GM21717 (cell line): ENCODE measurements at regions not wholly inside any gene's neighbourhood (a gene's known extent, or its start where the extent isn't known, plus 50 kb on each side); places are given as distances from the start of the nearest gene placed in this dataset.
A peak's percentile ranks its signal among the peaks of the same experiment; 100 is the strongest.
"Not testable (repeated sequence)": the region's sequence is repeated elsewhere in the genome, so short reads cannot be mapped to it uniquely, and the experiment has no call there.

Experiments
- ATAC-seq: cut with Tn5 transposase; IDR thresholded peaks from one replicate; pipeline ENCODE4 v1.9.1; 2021; ENCODE audit warnings: mild to moderate bottlenecking, moderate library complexity; ENCODE audit not compliant: unreplicated experiment

DNA sequence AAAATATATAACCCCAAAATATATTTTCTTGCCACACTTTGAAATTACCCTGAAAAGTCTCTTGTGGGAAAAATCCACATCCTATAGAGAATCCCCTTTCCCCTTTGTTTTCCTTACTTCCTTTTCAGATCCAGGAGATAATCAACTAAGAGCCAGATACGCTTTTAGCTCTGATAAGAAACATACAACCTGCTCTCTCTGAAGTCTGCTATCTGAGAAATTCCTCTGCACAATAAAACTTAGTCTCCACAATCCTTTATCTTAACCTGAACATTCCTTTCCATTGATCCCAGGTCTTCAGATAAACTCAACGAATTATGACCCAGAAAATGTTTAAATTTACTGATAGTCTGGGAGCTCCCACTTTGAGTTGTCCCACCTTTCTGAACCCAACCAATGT lies 233.4 kb upstream of the SETMAR start:
- ATAC-seq, result no peak

DNA sequence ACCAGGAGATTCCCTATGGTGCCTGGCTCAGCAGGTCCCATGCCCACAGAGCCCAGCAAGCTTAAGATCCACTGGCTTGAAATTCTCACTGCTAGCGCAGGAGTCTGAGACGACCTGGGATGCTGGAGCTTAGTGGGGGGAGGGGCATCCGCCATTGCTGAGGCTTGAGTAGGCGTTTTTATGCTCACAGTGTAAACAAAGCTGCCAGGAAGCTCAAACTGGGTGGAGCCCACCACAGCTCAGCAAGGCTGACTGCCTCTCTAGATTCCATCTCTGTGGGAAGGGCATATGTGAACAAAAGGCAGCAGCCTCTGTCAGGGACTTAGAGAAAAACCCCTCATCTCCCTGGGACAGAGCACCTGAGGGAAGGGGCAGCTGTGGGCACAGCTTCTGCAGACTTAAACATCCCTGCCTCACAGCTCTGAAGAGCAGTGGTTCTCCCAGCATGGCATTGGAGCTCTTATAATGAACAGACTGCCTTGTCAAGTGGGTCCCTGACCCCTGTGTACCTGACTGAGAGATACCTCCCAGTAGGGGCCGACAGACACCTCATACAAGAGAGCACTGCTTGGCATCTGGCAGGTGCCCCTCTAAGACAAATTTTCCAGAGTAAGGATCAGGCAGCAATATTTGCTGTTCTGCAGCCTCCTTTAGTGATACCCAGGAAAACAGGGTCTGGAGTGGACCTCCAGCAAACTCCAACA lies 231.5 kb upstream of the SETMAR start:
- ATAC-seq, result no peak

DNA sequence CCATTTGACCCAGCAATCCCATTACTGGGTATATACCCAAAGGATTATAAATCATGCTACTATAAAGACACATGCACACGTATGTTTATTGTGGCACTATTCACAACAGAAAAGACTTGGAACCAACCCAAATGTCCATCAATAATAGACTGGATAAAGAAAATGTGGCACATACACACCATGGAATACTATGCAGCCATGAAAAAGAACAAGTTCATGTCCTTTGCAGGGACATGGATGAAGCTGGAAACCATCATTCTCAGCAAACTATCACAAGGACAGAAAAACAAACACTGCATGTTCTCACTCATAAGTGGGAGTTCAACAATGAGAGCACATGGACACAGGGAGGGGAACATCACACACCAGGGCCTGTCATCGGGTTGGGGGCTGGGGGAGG lies 225.9 kb upstream of the SETMAR start:
- ATAC-seq, result not testable (repeated sequence)

DNA sequence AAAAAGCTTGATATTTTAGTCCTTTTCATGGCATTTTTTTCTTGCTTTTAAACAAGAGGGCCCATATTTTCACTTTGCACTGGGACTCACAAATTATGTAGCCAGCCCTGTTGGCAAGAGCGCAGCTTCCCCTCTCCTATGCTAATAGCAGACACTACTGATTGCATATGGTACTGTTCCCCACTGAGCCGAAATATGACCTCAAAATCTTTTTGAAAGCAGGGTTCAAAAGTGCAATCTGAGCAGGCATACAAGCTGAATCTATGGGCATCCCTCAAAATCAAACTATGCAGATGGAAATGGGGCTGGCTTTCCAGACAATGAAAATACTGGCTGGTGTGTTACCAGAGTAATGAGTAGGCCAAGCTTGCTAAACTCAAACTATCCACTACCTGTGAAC lies 225.2 kb upstream of the SETMAR start:
- ATAC-seq, result no peak

DNA sequence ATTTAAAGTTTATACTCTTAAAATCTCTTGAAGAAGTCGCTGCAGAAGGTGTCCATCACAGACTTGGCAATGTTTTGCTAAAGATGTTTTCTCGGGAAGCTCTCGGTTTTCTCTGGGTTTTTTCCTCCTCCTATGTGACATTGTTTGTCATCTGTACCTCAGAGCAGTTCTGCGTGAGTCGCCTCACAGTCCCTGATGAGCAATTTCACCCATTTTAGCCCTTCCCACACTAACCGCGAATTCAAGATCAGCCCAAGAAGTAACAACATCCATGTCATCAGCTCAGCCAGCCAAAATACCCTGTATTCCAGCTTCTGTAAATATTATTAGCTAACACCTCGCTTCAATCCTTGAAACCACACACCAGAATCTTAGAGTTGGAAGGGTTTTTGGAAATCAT lies 224.3 kb upstream of the SETMAR start:
- ATAC-seq, result peak; percentile 91

DNA sequence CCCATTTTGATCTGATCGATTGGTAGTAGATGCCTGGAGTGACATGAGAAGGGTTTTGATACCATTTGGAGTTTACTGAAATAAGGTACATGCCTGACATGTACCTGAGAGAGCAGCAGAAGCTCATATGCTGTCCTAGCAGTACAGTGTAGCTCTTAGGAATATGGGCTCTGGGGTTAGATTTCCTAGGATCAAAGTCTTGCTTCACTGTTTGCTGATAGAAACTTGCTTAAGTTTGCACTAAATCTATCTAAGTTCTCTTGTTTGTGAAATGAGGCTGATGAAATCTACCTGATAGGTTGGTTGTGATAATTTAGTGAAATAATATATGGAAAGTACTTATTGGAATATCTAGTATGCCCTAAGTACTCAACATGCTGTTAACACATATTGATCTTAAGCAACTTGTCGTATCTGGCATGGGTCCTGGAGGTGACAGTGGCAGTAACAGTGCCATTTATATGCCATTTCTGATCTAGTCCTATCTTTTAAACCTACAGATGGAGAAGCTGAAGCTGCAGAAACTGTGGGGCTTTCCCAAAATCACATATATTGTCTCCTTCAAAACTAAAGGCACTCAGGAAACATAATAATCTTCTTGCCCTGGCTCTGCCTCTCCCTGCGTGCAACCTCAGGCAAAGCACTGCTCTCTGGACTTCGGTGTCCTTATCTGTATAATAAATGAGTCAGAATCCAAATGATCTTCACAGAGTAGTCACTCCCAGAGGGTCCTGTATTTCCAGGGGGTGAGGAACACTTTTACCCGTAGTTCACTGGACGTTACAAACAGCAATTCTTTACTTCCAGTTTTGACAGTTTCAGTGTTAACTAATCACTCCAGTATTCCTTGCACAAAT lies 223.6 kb upstream of the SETMAR start:
- no peak for ATAC-seq

DNA sequence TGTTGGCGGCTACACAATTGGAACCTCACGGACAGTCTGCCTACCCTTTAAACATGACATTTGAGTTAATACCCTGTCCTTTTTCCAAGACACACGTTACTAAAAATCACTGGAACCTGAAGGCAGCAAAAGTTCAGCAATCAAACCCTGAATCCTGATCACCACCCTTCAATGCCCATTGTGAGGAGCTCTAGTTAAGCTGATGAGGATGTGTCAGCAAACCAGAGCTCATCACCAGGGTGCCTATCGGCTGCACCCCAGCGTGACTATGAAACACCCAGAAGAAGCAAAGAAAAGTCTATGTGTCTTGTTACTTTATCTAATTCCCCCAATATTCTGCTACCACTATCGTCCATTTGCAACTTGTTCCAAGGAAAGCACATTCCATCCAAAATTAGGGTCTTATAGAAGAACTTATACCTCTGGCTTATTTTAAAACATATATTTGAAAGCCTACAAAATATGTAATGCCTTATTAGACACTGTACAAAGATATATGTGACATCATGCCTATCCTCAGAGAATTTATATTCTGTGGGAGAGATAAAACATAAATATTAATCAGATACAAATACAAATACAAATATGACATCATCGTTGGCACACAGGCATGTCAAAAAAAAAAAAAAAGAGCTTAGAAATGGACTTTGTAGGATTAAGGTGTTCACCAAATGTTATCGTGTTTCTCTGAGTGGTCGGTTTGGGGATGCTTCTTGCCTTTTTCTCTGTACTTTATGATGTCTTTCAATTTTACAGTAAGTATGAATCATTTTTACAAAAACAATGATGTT lies 219.7 kb upstream of the SETMAR start:
- ATAC-seq, result no peak

DNA sequence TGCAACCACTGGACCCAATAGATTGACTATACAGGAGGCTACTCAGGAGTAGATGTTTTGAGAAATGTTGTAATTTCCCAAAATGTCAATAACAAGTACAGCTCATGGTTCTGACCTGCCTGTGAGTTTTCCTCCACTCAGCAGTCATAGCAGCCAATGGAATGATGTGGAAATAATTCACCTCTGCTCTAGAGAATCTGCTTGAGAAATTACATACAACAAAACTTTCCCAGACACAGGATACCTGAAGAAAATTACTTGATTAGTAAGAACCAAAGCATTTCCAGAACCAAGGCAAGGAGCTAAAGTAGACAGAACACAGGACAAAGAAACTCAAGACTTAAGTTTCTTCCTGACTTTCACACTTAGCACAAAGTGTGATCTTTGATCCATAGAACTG lies 218.9 kb upstream of the SETMAR start:
- ATAC-seq, result no peak

DNA sequence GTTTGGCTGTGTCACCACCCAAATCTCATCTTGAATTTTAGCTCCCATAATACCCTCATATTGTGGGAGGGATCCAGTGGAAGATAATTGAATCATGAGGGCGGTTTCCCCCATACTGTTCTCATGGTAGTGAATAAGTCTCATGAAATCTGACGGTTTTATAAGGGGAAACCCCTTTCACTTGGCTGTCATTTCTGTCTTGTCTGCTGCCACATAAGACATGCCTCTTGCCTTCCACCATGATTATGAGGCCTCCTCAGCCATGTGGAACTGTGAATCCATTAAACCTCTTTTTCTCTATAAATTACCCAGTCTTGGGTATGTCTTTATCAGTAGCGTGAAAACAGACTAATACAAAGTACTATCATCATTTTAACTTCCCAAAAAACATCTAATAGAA lies 216.5 kb upstream of the SETMAR start:
- ATAC-seq, result not testable (repeated sequence)

DNA sequence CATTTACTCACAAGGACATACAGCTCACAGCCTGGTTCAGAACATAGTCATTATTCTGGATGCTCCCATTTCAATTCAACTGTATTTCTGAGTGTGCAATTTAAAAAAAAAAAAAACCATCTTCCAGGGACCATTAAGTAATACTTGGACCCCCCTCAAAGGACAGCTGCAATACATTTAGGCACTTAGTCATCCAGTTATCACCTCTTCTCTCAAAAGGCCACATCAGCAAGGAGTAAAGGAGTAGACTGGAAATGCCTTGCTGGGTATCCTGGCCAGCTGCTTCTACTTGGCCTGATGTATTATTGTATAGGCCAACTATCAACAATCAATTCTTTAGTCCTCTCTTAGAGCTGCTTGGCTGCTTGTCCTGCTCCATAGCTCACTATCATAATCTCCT lies 211.4 kb upstream of the SETMAR start:
- no peak for ATAC-seq

DNA sequence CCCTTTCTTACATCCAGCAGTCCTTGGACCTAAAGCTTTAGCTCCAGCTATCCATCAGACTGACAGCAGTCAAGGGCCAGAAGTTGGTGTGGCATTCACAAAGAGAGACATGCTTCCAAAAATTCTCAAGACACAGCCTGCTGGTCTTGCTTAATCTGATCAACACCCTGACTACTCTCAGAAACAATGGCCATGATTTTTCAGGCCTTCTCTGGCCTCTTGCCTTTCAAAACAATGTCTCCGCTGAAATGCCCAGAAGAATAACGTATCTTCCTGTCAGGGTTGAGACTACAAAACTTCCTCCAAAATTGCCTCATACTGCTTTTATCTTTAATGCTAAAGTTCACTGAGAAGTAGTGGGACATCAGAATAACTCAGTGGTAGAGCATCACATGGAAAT lies 205.4 kb upstream of the SETMAR start:
- no peak for ATAC-seq

DNA sequence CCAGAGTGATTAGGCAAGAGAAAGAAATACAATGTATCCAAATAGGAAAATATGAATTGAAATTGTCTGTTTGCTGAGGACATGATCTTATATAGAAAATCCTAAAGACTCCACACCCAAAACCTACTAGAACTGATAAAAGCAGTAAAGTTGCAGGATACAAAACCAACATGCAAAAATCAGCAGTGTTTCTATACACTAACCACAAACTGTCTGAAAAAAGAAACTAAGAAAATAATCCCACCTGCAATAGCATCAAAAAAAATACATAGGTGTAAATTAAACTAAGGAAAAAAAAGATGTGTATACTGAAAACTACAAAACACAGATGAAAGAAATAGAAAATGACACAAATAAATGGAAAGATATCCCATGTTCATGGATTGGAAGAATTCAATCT lies 203.6 kb upstream of the SETMAR start:
- no peak for ATAC-seq

DNA sequence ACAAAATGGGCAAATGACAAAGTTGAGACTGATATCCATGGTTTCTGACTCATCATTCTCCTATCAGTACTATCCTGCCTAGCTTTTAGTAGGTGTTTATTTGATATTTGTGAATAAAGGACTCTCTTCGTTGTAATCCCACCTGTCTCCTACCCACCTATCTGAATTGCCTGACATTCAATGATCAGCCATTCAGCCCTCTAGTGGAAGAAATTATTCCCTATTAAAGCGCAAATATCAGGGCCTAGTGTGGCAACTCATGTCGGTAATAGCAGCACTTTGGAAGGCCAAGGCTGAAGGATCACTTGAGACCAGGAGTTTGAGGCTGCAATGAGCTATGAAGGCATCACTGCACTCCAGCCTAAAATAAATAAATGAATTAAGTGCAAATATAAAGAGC lies 195.7 kb upstream of the SETMAR start:
- ATAC-seq, result no peak

DNA sequence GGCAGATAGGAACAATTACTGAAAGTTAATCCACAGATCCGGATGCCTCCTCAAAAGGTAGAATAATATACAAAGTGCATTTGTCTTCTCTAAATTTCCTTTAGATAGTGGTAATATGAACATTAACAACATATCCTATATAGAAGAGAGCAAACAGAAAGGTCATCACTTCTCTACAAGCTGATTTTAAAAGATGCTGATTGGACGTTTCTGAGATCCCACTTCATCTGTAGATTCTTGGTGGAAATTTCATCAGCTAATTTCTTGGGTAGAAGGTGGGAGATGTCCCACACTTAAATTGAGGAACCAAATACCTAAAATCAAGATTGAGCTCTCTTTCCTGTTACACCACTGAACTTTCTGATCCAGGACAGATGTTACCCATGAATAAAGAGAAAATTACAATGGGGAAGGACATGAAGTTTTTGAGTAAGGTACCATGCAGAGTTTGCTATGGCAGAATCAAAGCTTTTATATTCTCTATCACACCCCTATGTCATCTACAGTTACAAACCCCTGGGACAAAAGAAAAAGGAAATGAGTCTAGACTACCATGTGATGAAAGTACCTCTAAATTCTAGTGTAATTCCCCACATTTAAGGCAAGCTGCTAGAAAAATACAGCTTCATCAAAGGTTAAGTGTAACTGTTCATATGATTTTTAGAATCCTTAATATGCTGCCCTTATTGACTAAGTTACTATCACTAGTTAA lies 189.2 kb upstream of the SETMAR start:
- ATAC-seq, result no peak

DNA sequence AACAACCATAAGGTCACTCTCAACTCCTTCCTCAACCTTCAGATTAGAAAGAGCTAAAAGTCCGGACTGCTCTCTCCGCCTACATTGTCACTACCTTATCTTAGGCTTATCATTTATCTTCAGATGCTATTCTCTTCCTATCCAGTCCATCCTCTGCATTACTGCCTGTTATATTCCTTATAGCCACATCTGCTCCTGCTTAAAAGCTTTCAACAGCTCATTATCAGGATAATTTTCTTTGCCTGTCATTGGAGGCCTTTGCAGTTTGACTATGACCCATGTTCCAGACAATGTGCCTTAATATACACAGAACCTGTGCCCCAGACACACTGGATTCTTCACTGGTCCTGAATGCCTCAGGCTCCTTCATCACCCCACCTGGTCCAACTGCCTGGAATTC lies 184.1 kb upstream of the SETMAR start:
- ATAC-seq, result no peak

DNA sequence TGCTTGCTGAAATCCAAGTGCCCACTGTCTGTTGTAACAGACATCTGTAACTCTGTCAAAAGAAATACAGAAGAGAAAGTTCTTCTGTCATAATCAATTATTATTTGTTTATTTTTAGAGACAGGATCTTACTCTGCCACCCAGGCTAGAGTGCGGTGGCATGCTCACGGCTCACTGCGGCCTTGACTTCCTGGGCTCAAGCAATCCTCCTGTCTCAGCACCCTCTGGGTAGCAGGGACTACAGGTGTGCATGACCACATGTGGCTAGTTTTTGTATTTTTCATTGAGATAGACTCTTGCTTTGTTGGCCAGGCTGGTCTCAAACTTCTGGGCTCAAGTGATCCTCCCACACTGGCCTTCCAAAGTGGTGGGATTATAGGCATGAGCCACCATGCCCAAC lies 177.6 kb upstream of the SETMAR start:
- no peak for ATAC-seq

DNA sequence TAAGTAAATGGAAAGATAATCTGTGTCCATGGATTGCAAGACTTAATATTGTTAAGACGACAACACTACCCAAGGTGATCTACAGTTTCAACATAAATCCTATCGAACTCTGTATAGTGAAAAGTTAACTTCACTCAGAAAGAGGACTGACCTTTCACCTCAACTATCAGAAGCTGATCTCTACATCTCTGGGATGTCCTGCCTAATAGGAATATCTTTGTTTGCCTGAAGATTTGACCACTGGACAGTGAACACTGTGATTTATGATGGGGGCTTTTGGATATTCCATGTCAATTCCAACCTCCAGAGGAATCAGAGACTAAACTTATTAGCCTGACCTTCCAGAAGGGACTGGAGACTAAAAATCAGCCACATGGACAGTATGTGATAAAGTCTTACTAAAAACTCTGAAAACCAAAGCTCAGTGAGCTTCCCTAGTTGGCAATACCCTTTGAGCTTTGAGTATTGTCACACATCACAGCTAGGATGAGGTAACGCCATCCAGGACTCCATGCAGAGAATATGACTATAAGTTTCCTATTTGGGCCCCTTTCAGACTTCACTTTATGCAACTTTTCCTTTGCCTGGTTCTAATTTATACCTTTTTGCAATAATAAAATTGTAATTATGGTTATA lies 164.9 kb upstream of the SETMAR start:
- no peak for ATAC-seq

DNA sequence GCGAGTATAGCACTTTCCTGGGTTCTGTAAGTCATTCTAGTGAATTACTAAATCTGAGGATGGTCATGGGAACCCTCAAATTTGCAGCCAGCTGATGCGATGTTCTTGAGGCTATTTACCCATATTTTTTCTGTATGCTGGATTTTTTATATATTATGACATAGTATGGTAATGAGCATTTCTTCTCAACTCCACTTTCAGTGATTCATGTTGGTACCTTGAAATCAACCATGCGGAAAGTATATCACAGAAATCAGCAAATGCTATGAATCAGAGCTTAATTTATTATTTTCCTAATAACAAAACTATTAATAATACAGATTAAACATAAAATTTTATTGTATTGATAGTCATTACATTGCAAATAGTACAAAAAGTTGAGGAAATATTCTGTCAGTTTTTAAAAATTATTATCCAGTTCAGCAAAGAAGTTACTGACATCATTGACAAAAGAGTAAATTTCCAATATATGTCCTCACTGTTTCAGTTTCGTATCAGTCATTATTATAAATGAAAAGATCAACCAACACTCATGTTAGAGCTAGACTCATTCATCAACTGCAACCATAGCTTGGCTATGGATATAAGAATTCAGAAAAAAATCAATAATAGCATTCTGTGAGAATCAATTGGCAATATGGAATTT lies 164.3 kb upstream of the SETMAR start:
- no peak for ATAC-seq

DNA sequence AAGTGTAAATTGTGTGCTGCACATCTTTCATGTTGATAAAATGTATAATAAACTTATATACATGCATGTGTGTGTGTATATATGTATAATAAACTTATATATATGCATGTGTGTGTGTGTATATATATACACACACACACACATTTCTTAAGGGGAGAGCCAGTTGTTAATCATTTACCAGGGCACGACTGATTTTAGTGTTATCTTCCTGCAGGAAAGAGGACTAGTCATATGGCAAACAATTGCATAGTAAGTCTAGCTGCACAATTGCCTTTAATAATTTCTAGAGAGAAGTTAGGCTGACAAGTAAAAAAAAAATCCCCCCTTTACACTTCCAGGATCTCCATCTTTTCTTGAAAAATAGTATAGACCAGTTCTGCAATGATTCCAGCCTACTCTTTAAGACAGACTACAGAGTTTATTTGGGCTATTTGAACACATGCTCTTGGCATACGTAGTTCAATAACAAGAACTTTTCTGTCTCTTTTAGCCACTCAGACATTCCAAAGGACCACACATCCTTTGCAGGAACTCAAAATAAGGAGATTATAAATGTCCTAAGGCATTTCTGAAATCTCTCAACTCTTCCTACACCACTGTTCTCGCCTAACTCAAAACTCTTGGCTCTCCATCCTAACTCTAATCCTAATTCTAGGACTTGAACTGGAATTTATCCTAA lies 163.6 kb upstream of the SETMAR start:
- ATAC-seq, result no peak

DNA sequence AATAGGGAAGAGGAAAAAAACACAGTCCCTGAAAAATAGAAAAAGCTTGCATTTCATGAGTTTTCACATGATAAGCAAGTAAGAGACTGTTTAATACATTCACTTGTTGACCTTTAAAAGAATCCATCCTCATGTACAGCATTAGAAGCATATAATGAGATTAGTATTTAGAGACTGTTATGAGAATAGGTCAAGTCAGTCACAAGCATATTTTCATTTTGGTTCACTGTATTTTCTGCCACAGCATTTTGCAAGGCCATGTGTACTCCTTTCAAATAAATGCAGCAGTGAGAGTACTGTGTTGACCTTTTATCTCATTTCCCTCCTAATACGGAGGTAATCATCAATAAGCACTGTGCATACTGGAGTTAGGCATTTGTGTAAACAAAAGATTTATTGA lies 162.2 kb upstream of the SETMAR start:
- ATAC-seq, result no peak
